ENCODE measurements at regions not wholly inside any gene's neighbourhood (a gene's known extent, or its start where the extent isn't known, plus 50 kb on each side); places are given as distances from the start of the nearest gene placed in this dataset.

- H3K4me2 ChIP-seq (ENCODE audit: low read depth, low read length), result no peak overlapping the region
- H3K79me2 ChIP-seq (ENCODE audit: insufficient read depth, low read length), result no peaks in the 10 kb centered on the region
- 6% methylated on average over 3 of the region's 3 CpGs for WGBS (ENCODE audit: low lambda C conversion rate)
- H3K9me3 ChIP-seq (ENCODE audit: low read length), result no peaks in the 10 kb centered on the region
- in situ Hi-C loops (cut with HindIII; ENCODE audit: extremely low pct_ligation_motif_present, low pct_unique_long_range_greater_than_20kb), result no loop called here
- no peaks in the 10 kb centered on the region for H3K4me1 ChIP-seq (ENCODE audit: insufficient read depth, low read length)
- intact Hi-C loops (cut with micrococcal nuclease; ENCODE audit: unreplicated experiment), result no loop called here
- H3K36me3 ChIP-seq (replicated peaks in 1 of 2; ENCODE audit: control insufficient read depth in 1 of 2, insufficient read depth in 2 of 2, low read length in 2 of 2), result no peaks in the 10 kb centered on the region
- FAIRE-seq, result no peak
- H3K4me3 ChIP-seq (replicated peaks in 1 of 3; ENCODE audit: insufficient read depth in 1 of 3, low read depth in 2 of 3, low read length in 3 of 3), result no peak overlapping the region
- no TSS peak for BruUV-seq (replicated peaks)
- H2AFZ ChIP-seq (ENCODE audit: low read length), result no peak overlapping the region
- H3K27ac ChIP-seq (ENCODE audit: extremely low read length, insufficient read depth, low read length), result no peak overlapping the region
- no peak overlapping the region for H3K9ac ChIP-seq (ENCODE audit: insufficient read depth, low read depth, low read length)
- no peak for DNase-seq (ENCODE audit: low spot score)
- ChIA-PET CTCF (ENCODE audit: low intra/inter-chr PET ratio, low total read pairs) (no interaction called here), POLR2A (no interaction called here)
- TF ChIP-seq PATZ1 (CRISPR knock-in tag; IDR thresholded peaks at IDR 0.05) (no peak), ZNF558 (CRISPR knock-in tag; IDR thresholded peaks at IDR 0.05; ENCODE audit: borderline replicate concordance) (no peak), ZNF775 (CRISPR knock-in tag; IDR thresholded peaks at IDR 0.05; ENCODE audit: borderline replicate concordance) (no peak), ZFP1 (CRISPR knock-in tag; IDR thresholded peaks at IDR 0.05) (no peak)
- no peaks in the 10 kb centered on the region for H3K27me3 ChIP-seq (ENCODE audit: control insufficient read depth in 1 of 2, insufficient read depth in 2 of 2, low read length in 2 of 2)
- no peaks in the 10 kb centered on the region for H4K20me1 ChIP-seq (ENCODE audit: insufficient read depth, low read length)
- ATAC-seq, result no peak
Measured at GRCh38 chr4:181989071-181989470, 254.1 kb upstream of the TENM3 start.

DNA sequence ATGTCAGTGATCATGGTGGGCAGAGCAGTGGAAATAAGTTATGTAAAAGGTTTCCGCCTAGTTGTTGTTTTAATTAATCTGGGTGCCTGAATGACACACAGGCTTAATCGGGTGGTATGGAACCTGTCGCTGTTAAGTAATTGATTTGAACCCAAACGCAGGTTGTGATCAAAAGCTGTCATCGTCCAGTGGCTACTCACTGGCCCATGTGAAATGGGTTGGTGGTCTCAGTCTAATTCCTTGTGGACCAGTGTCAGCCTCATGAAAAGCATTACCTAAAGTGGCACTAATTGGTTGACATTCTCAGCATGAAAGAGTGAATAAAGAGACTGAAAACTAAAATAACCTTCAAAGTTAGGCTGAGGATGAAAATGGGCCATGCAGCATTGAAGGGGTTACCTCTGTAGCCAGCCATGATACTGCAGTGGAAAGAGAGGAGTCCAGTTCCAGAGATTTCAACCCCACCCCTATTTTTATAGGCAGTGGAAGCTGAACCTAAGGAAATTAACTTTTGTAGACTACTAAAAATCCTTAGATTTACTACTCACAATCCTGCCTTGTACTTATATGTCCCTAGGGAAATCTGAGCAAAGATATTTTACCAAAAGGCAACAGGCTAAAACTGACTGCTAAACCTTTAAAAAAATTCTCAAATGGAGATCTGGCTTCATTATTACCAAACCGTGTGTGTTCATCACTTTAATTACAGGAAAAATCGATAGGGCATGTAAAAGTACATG, 251.7 kb upstream of the TENM3 start:
- Histone ChIP-seq H3K79me2 (ENCODE audit: insufficient read depth, low read length) (no peaks in the 10 kb centered on the region), H4K20me1 (ENCODE audit: insufficient read depth, low read length) (no peaks in the 10 kb centered on the region), H3K4me2 (ENCODE audit: low read depth, low read length) (no peak overlapping the region), H3K9ac (ENCODE audit: insufficient read depth, low read depth, low read length) (no peak overlapping the region), H3K4me1 (ENCODE audit: insufficient read depth, low read length) (no peaks in the 10 kb centered on the region), H3K27ac (ENCODE audit: extremely low read length, insufficient read depth, low read length) (no peak overlapping the region), H3K9me3 (ENCODE audit: low read length) (no peaks in the 10 kb centered on the region), H2AFZ (ENCODE audit: low read length) (no peak overlapping the region), H3K27me3 (ENCODE audit: control insufficient read depth in 1 of 2, insufficient read depth in 2 of 2, low read length in 2 of 2) (no peaks in the 10 kb centered on the region), H3K36me3 (replicated peaks in 1 of 2; ENCODE audit: control insufficient read depth in 1 of 2, insufficient read depth in 2 of 2, low read length in 2 of 2) (no peaks in the 10 kb centered on the region), H3K4me3 (replicated peaks in 1 of 3; ENCODE audit: insufficient read depth in 1 of 3, low read depth in 2 of 3, low read length in 3 of 3) (no peak overlapping the region)
- POLR2A ChIA-PET, result no interaction called here
- CTCF ChIA-PET (ENCODE audit: low intra/inter-chr PET ratio, low total read pairs), result no interaction called here
- intact Hi-C loops (cut with micrococcal nuclease; ENCODE audit: unreplicated experiment), result no loop called here
- WGBS (ENCODE audit: low lambda C conversion rate), result 36% methylated on average over 7 of the region's 7 CpGs
- no peak for FAIRE-seq
- no peak for DNase-seq (ENCODE audit: low spot score)
- BruUV-seq (replicated peaks), result no TSS peak
- no peak for ATAC-seq
- in situ Hi-C loops (cut with HindIII; ENCODE audit: extremely low pct_ligation_motif_present, low pct_unique_long_range_greater_than_20kb), result no loop called here
- no peak for TF ChIP-seq MEIS1 (CRISPR knock-in tag; IDR thresholded peaks at IDR 0.05; ENCODE audit: borderline replicate concordance)
- TF ChIP-seq NBN (conservative IDR thresholded peaks at IDR 0.05), result no peak
- no peak for TF ChIP-seq SALL1 (CRISPR knock-in tag; IDR thresholded peaks at IDR 0.05)
- TF ChIP-seq NFRKB (IDR thresholded peaks at IDR 0.05), result no peak
- no peak for TF ChIP-seq ZFP1 (CRISPR knock-in tag; IDR thresholded peaks at IDR 0.05)
- no peak for TF ChIP-seq TCF7L2 (IDR thresholded peaks at IDR 0.05; ENCODE audit: low read depth, low read length)
- TF ChIP-seq, protein P1, sequence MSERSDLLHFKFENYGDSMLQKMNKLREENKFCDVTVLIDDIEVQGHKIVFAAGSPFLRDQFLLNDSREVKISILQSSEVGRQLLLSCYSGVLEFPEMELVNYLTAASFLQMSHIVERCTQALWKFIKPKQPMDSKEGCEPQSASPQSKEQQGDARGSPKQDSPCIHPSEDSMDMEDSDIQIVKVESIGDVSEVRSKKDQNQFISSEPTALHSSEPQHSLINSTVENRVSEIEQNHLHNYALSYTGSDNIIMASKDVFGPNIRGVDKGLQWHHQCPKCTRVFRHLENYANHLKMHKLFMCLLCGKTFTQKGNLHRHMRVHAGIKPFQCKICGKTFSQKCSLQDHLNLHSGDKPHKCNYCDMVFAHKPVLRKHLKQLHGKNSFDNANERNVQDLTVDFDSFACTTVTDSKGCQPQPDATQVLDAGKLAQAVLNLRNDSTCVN (CRISPR knock-in tag; IDR thresholded peaks at IDR 0.05; ENCODE audit: borderline replicate concordance), result no peak
- TF ChIP-seq FOXA1 (IDR thresholded peaks at IDR 0.05), result no peak
- TF ChIP-seq FOXA1 (CRISPR knock-in tag; IDR thresholded peaks at IDR 0.05), result no peak
- TF ChIP-seq ZNF678 (CRISPR knock-in tag; IDR thresholded peaks at IDR 0.05), result no peak
- no peak for TF ChIP-seq SALL2 (CRISPR knock-in tag; IDR thresholded peaks at IDR 0.05)

Measured in HepG2 (cell line).